AG10803 (cell line): ENCODE measurements at regions not wholly inside any gene's neighbourhood (a gene's known extent, or its start where the extent isn't known, plus 50 kb on each side); places are given as distances from the start of the nearest gene placed in this dataset.

ENCODE experiments used
- DNase-seq: peaks from one replicate; pipeline ENCODE4 v3.0.0; 2010; ENCODE audit warnings: low read depth
- H3K4me3 ChIP-seq: 2 replicates; pipeline ENCODE4 v1.5.1; 2011; ENCODE audit warnings: mild to moderate bottlenecking, low read length, control low read depth
- CTCF ChIP-seq: conservative IDR thresholded peaks from 2 replicates; pipeline ENCODE4 v1.5.1; 2011; ENCODE audit warnings: mild to moderate bottlenecking, low read length, control low read depth, inconsistent platforms

GRCh38 chr2:139742216-139743172 is 962.3 kb upstream of the NXPH2 start:
- DNase-seq = no peak
- H3K4me3 ChIP-seq = no peak overlapping the region
- no peak for TF ChIP-seq CTCF

- no peak for DNase-seq
- H3K4me3 ChIP-seq = no peak overlapping the region
- no peak for TF ChIP-seq CTCF
Observed at GRCh38 chr2:139737659-139738058, 957.5 kb upstream of the NXPH2 start.

GRCh38 chr2:139730197-139730596 is 950.0 kb upstream of the NXPH2 start:
- no peak overlapping the region for H3K4me3 ChIP-seq
- no peak for TF ChIP-seq CTCF
- DNase-seq = no peak

GRCh38 chr2:139721411-139721995 is 941.3 kb upstream of the NXPH2 start:
- H3K4me3 ChIP-seq = no peak overlapping the region
- no peak for DNase-seq
- TF ChIP-seq CTCF = no peak

GRCh38 chr2:139720056-139720455 is 939.9 kb upstream of the NXPH2 start:
- no peak overlapping the region for H3K4me3 ChIP-seq
- DNase-seq = no peak
- TF ChIP-seq CTCF = no peak

- H3K4me3 ChIP-seq = no peak overlapping the region
- TF ChIP-seq CTCF = no peak
- no peak for DNase-seq
Observed at GRCh38 chr2:139704606-139705005, 924.4 kb upstream of the NXPH2 start.

- H3K4me3 ChIP-seq = no peak overlapping the region
- no peak for DNase-seq
- no peak for TF ChIP-seq CTCF
Observed at GRCh38 chr2:139694327-139694726, 914.1 kb upstream of the NXPH2 start.
